PC-3 (cell line): ENCODE measurements at regions not wholly inside any gene's neighbourhood (a gene's known extent, or its start where the extent isn't known, plus 50 kb on each side); places are given as distances from the start of the nearest gene placed in this dataset.

Experiments
- ATAC-seq: fragments of 200-7000 bp; cut with Tn5 transposase; 2 replicates; pipeline ENCODE4 v1.9.1; 2020; ENCODE audit warnings: mild to moderate bottlenecking, moderate library complexity
- BruUV-seq: library from RNA; stranded (reverse); fragments of 400-500 nt; replicated peaks from 2 replicates; lab custom pipeline; 2021; lab: Mats Ljungman, UMichigan
- CTCF ChIA-PET: fragments of 300-600 bp; sonication (Branson Sonifier 250); formaldehyde crosslinking; loops from one replicate; lab custom pipeline; 2022; ENCODE audit warnings: antibody characterized with exemption; lab: Charles Lee
- POLR2A ChIA-PET: fragments of 300-600 bp; sonication (Branson Sonifier 250); formaldehyde crosslinking; loops from one replicate; lab custom pipeline; 2022; ENCODE audit warnings: antibody characterized with exemption; ENCODE audit not compliant: unreplicated experiment; lab: Charles Lee
- DNase-seq: peaks from one replicate; pipeline ENCODE4 v3.0.0-alpha.2; 2015
- H2AFZ ChIP-seq: fragments of 300-600 bp; sonication (generic); 2 replicates; pipeline ENCODE4 v1.6.0; 2016; ENCODE audit warnings: antibody characterized with exemption, low read length
- H3F3A ChIP-seq: fragments of 300-600 bp; sonication (generic); one replicate; pipeline ENCODE4 v1.6.0; 2017; ENCODE audit warnings: antibody characterized with exemption, low read length, control low read depth, mild to moderate bottlenecking; ENCODE audit not compliant: unreplicated experiment
- H3K27ac ChIP-seq: fragments of 300-600 bp; sonication (generic); 2 replicates; pipeline ENCODE4 v1.5.1; 2016; ENCODE audit warnings: mild to moderate bottlenecking, low read length
- H3K27me3 ChIP-seq: fragments of 300-600 bp; sonication (generic); 2 replicates; pipeline ENCODE4 v1.6.1; 2016; ENCODE audit warnings: low read length, mixed read lengths
- H3K36me3 ChIP-seq: fragments of 300-600 bp; sonication (generic); 2 replicates; pipeline ENCODE4 v1.6.1; 2016; ENCODE audit warnings: low read depth, mixed run types, low read length, mixed read lengths
- H3K4me1 ChIP-seq: fragments of 300-600 bp; sonication (generic); 2 replicates; pipeline ENCODE4 v1.5.1; 2016; ENCODE audit warnings: low read length; ENCODE audit not compliant: insufficient read depth
- H3K4me2 ChIP-seq: fragments of 300-600 bp; sonication (generic); 2 replicates; pipeline ENCODE4 v1.6.0; 2016; ENCODE audit warnings: low read length
- H3K4me3 ChIP-seq: fragments of 300-600 bp; sonication (generic); 2 replicates; pipeline ENCODE4 v1.5.1; 2016; ENCODE audit warnings: mild to moderate bottlenecking, low read length, mixed read lengths
- H3K79me2 ChIP-seq: fragments of 300-600 bp; sonication (generic); 2 replicates; pipeline ENCODE4 v1.6.1; 2017; ENCODE audit warnings: low read length, mixed read lengths
- H3K9ac ChIP-seq: fragments of 300-600 bp; sonication (generic); 2 replicates; pipeline ENCODE4 v1.6.0; 2016; ENCODE audit warnings: mild to moderate bottlenecking, low read length
- H3K9me2 ChIP-seq: fragments of 300-600 bp; sonication (generic); replicated peaks from 2 replicates; pipeline ENCODE4 v1.6.1; 2016; ENCODE audit warnings: mixed run types, low read length, mixed read lengths
- H3K9me3 ChIP-seq: fragments of 300-600 bp; sonication (generic); 2 replicates; pipeline ENCODE4 v1.6.1; 2016; ENCODE audit warnings: low read length, mixed read lengths
- H4K20me1 ChIP-seq: fragments of 300-600 bp; sonication (generic); 2 replicates; pipeline ENCODE4 v1.6.1; 2016; ENCODE audit warnings: low read length, mixed read lengths
- EZH2 ChIP-seq: fragments of 300-600 bp; sonication (generic); IDR thresholded peaks from one replicate; pipeline ENCODE4 v1.6.1; 2017; ENCODE audit warnings: antibody characterized with exemption, mild to moderate bottlenecking, low read length; ENCODE audit not compliant: unreplicated experiment
- EZH2phosphoT487 ChIP-seq: fragments of 300-600 bp; sonication (generic); IDR thresholded peaks from 2 replicates; pipeline ENCODE4 v1.6.1; 2018; ENCODE audit warnings: mild to moderate bottlenecking, antibody characterized with exemption, low read length, borderline replicate concordance
- intact Hi-C: fragments of 100-400 bp; cut with micrococcal nuclease; formaldehyde crosslinking; loops from 2 replicates; pipeline ENCODE4 v1.9.0; 2023
- TF ChIP-seq, protein P1 (sequence below): fragments of 300-600 bp; sonication (generic); conservative IDR thresholded peaks from 2 replicates; pipeline ENCODE4 v1.5.1; 2017; ENCODE audit warnings: antibody characterized with exemption, low read depth, mild to moderate bottlenecking, low read length

DNA sequence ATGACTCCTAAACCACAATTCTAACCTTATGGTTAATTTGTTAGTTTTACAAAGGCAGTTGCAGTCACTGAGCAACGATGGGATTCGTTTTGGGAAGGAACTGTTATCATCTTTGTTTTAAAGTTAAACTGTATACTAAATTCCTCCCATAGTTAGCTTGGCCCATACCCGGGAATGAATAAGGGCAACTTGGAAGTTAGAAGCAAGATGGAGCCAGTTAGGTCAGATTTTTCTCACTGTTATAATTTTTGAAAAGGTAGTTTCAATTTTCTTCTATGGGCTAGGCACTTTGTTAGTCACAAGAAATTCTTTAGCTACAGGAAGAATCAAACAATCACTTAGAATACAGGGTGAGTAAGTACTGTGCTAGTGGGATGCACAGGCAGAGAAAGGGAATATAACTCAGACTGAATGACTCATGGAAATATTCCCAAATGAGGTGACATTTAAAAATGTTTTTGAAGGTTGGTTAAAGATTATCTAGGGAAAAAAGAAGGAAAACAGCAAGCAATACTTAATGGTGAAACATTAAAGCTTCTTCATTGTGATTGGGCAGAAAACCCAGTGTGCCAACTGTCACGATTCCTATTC is 153.6 kb downstream of the MAGEB17 start:
- H3K9me3 ChIP-seq, result no peaks in the 10 kb centered on the region
- ChIA-PET CTCF (no interaction called here), POLR2A (no interaction called here)
- DNase-seq (no peak), ATAC-seq (no peak)
- H3K27me3 ChIP-seq, result no peaks in the 10 kb centered on the region
- intact Hi-C loops, result no loop called here
- no peaks in the 10 kb centered on the region for H3K79me2 ChIP-seq
- BruUV-seq, result no TSS peak
- no peak overlapping the region for H3K9ac ChIP-seq
- no peak overlapping the region for H3K4me2 ChIP-seq
- H3F3A ChIP-seq, result no peaks in the 10 kb centered on the region
- TF ChIP-seq, protein P1, sequence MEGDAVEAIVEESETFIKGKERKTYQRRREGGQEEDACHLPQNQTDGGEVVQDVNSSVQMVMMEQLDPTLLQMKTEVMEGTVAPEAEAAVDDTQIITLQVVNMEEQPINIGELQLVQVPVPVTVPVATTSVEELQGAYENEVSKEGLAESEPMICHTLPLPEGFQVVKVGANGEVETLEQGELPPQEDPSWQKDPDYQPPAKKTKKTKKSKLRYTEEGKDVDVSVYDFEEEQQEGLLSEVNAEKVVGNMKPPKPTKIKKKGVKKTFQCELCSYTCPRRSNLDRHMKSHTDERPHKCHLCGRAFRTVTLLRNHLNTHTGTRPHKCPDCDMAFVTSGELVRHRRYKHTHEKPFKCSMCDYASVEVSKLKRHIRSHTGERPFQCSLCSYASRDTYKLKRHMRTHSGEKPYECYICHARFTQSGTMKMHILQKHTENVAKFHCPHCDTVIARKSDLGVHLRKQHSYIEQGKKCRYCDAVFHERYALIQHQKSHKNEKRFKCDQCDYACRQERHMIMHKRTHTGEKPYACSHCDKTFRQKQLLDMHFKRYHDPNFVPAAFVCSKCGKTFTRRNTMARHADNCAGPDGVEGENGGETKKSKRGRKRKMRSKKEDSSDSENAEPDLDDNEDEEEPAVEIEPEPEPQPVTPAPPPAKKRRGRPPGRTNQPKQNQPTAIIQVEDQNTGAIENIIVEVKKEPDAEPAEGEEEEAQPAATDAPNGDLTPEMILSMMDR, result no peak
- no peak for TF ChIP-seq EZH2
- no peak for TF ChIP-seq EZH2phosphoT487
- H2AFZ ChIP-seq, result no peak overlapping the region
- H3K4me3 ChIP-seq, result no peak overlapping the region
- no peaks in the 10 kb centered on the region for H4K20me1 ChIP-seq
- H3K9me2 ChIP-seq, result no peaks in the 10 kb centered on the region
- no peaks in the 10 kb centered on the region for H3K4me1 ChIP-seq
- no peak overlapping the region for H3K27ac ChIP-seq
- H3K36me3 ChIP-seq, result no peaks in the 10 kb centered on the region

DNA sequence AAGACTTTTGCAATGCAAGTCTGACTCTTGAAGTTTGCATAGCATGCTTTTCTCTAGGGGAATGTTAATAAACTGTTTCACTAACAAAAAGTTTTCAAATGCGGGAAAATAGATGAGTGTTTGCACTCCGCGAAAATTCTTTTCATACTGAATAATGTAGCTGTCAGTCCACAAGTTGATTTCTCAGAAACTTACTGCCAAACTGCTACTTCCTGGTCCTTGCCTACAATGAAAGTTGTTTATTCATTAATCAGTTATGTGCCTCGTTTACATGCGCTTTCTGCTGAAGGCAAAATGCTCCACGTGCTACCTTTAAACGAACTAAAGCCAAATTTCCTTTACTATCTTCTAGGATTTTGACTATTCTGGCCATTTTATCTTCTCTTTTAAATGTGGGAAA is 166.2 kb downstream of the MAGEB17 start:
- Histone ChIP-seq H3K4me3 (no peak overlapping the region), H3F3A (no peaks in the 10 kb centered on the region), H3K9me2 (no peaks in the 10 kb centered on the region), H3K27ac (no peak overlapping the region), H3K79me2 (no peaks in the 10 kb centered on the region), H3K27me3 (no peaks in the 10 kb centered on the region), H3K4me1 (no peaks in the 10 kb centered on the region), H3K36me3 (no peaks in the 10 kb centered on the region), H2AFZ (no peak overlapping the region), H3K4me2 (no peak overlapping the region), H3K9me3 (no peaks in the 10 kb centered on the region), H4K20me1 (no peaks in the 10 kb centered on the region), H3K9ac (no peak overlapping the region)
- no peak for DNase-seq
- CTCF ChIA-PET, result no interaction called here
- no peak for ATAC-seq
- POLR2A ChIA-PET, result no interaction called here
- intact Hi-C loops, result no loop called here
- BruUV-seq, result no TSS peak
- TF ChIP-seq EZH2phosphoT487 (no peak), EZH2 (no peak)

DNA sequence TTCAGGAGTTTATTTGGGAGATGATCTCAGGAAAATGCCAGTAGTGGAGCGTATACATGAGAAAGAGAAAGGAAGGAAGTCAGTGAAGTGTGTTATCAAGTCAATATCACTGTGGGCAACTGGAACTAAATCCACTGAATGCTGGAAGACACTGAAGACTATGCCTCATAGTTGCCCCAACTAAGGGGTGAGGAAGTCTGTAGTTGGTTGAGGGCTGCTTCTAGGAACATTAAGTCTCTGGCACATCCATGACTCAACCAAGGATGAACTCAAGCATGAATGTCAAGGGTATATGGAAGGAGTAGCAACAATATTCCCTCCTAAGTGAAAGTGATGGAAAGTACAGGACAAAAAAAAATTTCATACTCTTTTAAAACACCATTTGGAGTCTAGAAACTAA is 167.9 kb downstream of the MAGEB17 start:
- no peak overlapping the region for H2AFZ ChIP-seq
- no peak overlapping the region for H3K9ac ChIP-seq
- no peaks in the 10 kb centered on the region for H4K20me1 ChIP-seq
- no peaks in the 10 kb centered on the region for H3K9me3 ChIP-seq
- H3K27me3 ChIP-seq, result no peaks in the 10 kb centered on the region
- H3K4me1 ChIP-seq, result no peaks in the 10 kb centered on the region
- no TSS peak for BruUV-seq
- no peak overlapping the region for H3K27ac ChIP-seq
- ChIA-PET CTCF (no interaction called here), POLR2A (no interaction called here)
- H3K79me2 ChIP-seq, result no peaks in the 10 kb centered on the region
- no peak for TF ChIP-seq EZH2phosphoT487
- TF ChIP-seq EZH2, result no peak
- TF ChIP-seq, protein P1, result no peak
- no peaks in the 10 kb centered on the region for H3K9me2 ChIP-seq
- no peaks in the 10 kb centered on the region for H3K36me3 ChIP-seq
- no peak overlapping the region for H3K4me3 ChIP-seq
- intact Hi-C loops, result no loop called here
- no peak for ATAC-seq
- H3K4me2 ChIP-seq, result no peak overlapping the region
- DNase-seq, result no peak
- no peaks in the 10 kb centered on the region for H3F3A ChIP-seq
